HCT116 (cell line): ENCODE measurements at regions not wholly inside any gene's neighbourhood (a gene's known extent, or its start where the extent isn't known, plus 50 kb on each side); places are given as distances from the start of the nearest gene placed in this dataset.

ENCODE experiments used
- ATAC-seq: fragments of 200-7000 bp; cut with Tn5 transposase; 2 replicates; pipeline ENCODE4 v1.9.1; 2020; ENCODE audit warnings: mild to moderate bottlenecking, moderate library complexity
- BruUV-seq: library from RNA; stranded (reverse); fragments of 400-500 nt; replicated peaks from 2 replicates; lab custom pipeline; 2021; lab: Mats Ljungman, UMichigan
- CTCF ChIA-PET: fragments of 300-600 bp; sonication (Branson Sonifier 250); formaldehyde crosslinking; loops from one replicate; lab custom pipeline; 2021; ENCODE audit warnings: antibody characterized with exemption; lab: Charles Lee
- POLR2A ChIA-PET: fragments of 300-600, 350-600 bp; sonication (Branson Sonifier 250); formaldehyde crosslinking; loops from one replicate; lab custom pipeline; 2021; ENCODE audit warnings: antibody characterized with exemption; lab: Charles Lee
- RAD21 ChIA-PET, 2 experiments: fragments of 300-600 bp; sonication (Branson Sonifier 250); formaldehyde crosslinking; loops; one replicate each; lab custom pipeline; 2023; ENCODE audit warnings: low total read pairs in 2 of 2; ENCODE audit not compliant: uncharacterized antibody in 2 of 2, unreplicated experiment in 2 of 2, low non-redundant PET in 1 of 2; lab: Charles Lee
- DNase-seq: peaks from one replicate; pipeline ENCODE4 v3.0.0-alpha.2; 2010; ENCODE audit warnings: low read depth, low spot score
- H2AFZ ChIP-seq: fragments of 200-600 bp; shearing (Covaris generic), sonication (generic); 2 replicates; pipeline ENCODE4 v1.6.1; 2017; ENCODE audit warnings: low read depth, mixed run types, mixed read lengths, antibody characterized with exemption, low read length; ENCODE audit not compliant: poor library complexity, severe bottlenecking
- H3K27ac ChIP-seq: 2 replicates; pipeline ENCODE4 v1.5.1; 2012; ENCODE audit warnings: low read depth, low read length
- H3K27me3 ChIP-seq: fragments of 200-600 bp; sonication (generic); 2 replicates; pipeline ENCODE4 v1.6.1; 2016; ENCODE audit warnings: mixed run types, low read length, mixed read lengths; ENCODE audit not compliant: insufficient read depth
- H3K36me3 ChIP-seq, 2 experiments: fragments of 200-500 bp in 1 of 2; fragments of 200-600 bp in 1 of 2; sonication (Bioruptor generic) in 1 of 2; sonication (generic) in 1 of 2; 2 replicates each; pipeline versions ENCODE4 v1.5.1 to v1.6.1; 2014 to 2016; ENCODE audit warnings: low read length in 2 of 2, inconsistent platforms in 1 of 2, mixed read lengths in 1 of 2, mixed run types in 1 of 2; ENCODE audit not compliant: insufficient read depth in 2 of 2, control insufficient read depth in 1 of 2
- H3K4me1 ChIP-seq, 2 experiments: fragments of 200-600 bp in 1 of 2; sonication (generic) in 1 of 2; 2 replicates each; pipeline versions ENCODE4 v1.5.1 to v1.6.1; 2012 to 2017; ENCODE audit warnings: low read length in 2 of 2, inconsistent platforms in 1 of 2, mild to moderate bottlenecking in 1 of 2, mixed read lengths in 1 of 2, mixed run types in 1 of 2, moderate library complexity in 1 of 2; ENCODE audit not compliant: insufficient read depth in 2 of 2, control insufficient read depth in 1 of 2
- H3K4me2 ChIP-seq: fragments of 200-600 bp; sonication (generic); 2 replicates; pipeline ENCODE4 v1.6.1; 2017; ENCODE audit warnings: mixed run types, low read length, mixed read lengths
- H3K4me3 ChIP-seq, 2 experiments: fragments of 200-600 bp in 1 of 2; sonication (generic) in 1 of 2; replicated peaks in 1 of 2; 2 replicates each; pipeline ENCODE4 v1.5.1; 2011 to 2016; ENCODE audit warnings: low read length in 2 of 2, control low read depth in 1 of 2, low read depth in 1 of 2, mild to moderate bottlenecking in 1 of 2, mixed read lengths in 1 of 2, mixed run types in 1 of 2
- H3K79me2 ChIP-seq: fragments of 200-600 bp; sonication (generic); 2 replicates; pipeline ENCODE4 v1.6.1; 2017; ENCODE audit warnings: mild to moderate bottlenecking, mixed run types, low read length, moderate library complexity, mixed read lengths; ENCODE audit not compliant: insufficient read depth
- H3K9ac ChIP-seq: fragments of 200-600 bp; sonication (generic); 2 replicates; pipeline ENCODE4 v1.6.1; 2016; ENCODE audit warnings: low read length, mixed read lengths
- H3K9me2 ChIP-seq: fragments of 200-600 bp; sonication (generic), shearing (Covaris generic); 2 replicates; pipeline ENCODE4 v1.6.1; 2017; ENCODE audit warnings: mixed run types, mild to moderate bottlenecking, moderate library complexity; ENCODE audit not compliant: insufficient read depth
- H3K9me3 ChIP-seq, 2 experiments: fragments of 200-500 bp in 1 of 2; fragments of 200-600 bp in 1 of 2; sonication (Bioruptor generic) in 1 of 2; sonication (generic) in 1 of 2; 2 replicates each; pipeline ENCODE4 v1.6.1; 2014 to 2017; ENCODE audit warnings: low read length in 2 of 2, mixed read lengths in 2 of 2, inconsistent platforms in 1 of 2, low read depth in 1 of 2, mild to moderate bottlenecking in 1 of 2, mixed run types in 1 of 2, moderate library complexity in 1 of 2; ENCODE audit not compliant: control insufficient read depth in 1 of 2, insufficient read depth in 1 of 2
- H4K20me1 ChIP-seq: fragments of 200-600 bp; sonication (generic), shearing (Covaris generic); 2 replicates; pipeline ENCODE4 v1.6.1; 2017; ENCODE audit warnings: mixed run types, mild to moderate bottlenecking, moderate library complexity; ENCODE audit not compliant: insufficient read depth
- EZH2phosphoT487 ChIP-seq: fragments of 200-600 bp; IDR thresholded peaks from 2 replicates; pipeline ENCODE4 v1.6.1; 2018; ENCODE audit warnings: antibody characterized with exemption, borderline replicate concordance
- POLR2A ChIP-seq: IDR thresholded peaks from 2 replicates; pipeline ENCODE4 v1.7.0; 2011; ENCODE audit warnings: borderline replicate concordance; ENCODE audit not compliant: insufficient read depth, insufficient read length; ENCODE audit errors: extremely low read depth
- TCF7L2 ChIP-seq: IDR thresholded peaks from 2 replicates; pipeline ENCODE4 v1.7.0; 2011; ENCODE audit warnings: borderline replicate concordance, inconsistent platforms; ENCODE audit not compliant: insufficient read depth, insufficient read length; ENCODE audit errors: extremely low read depth
- YY1 ChIP-seq: IDR thresholded peaks from 2 replicates; pipeline ENCODE4 v1.6.1; 2011; ENCODE audit warnings: low read length, low read depth, moderate library complexity, mild to moderate bottlenecking; ENCODE audit not compliant: insufficient replicate concordance; ENCODE audit errors: extremely low read depth
- ZFX ChIP-seq: fragments of 450-650 bp; IDR thresholded peaks from 2 replicates; pipeline ENCODE4 v1.6.1; 2017
- intact Hi-C: fragments of 100-400 bp; cut with micrococcal nuclease; formaldehyde crosslinking; loops from 2 replicates; pipeline ENCODE4 v1.10.0; 2022
- TF ChIP-seq, protein P1 (sequence below): IDR thresholded peaks from 2 replicates; pipeline ENCODE4 v1.6.1; 2011; ENCODE audit warnings: mild to moderate bottlenecking, low read length, moderate library complexity; ENCODE audit not compliant: insufficient replicate concordance; ENCODE audit errors: extremely low read depth
- TF ChIP-seq, protein P2 (sequence below): IDR thresholded peaks from 2 replicates; pipeline ENCODE4 v1.6.1; 2012

DNA sequence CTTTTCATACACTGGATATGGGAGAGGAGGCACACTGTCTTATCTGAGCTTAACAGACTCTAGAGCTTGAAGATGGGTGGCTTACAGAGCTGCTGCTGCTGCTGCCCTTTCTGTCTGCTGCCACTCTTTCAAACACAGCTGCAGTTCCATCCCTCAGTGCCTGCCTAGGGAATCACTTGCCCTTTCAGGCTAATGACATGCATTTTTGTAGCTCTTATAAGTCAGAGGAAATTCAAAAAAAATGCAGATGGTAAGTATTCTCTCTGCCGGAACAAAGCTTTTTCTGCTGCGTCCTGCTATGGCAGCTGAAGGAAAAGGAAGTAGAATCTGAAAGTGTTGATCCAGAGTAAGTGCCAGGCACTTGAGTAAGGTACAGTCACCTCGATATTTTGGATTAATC lies 460.4 kb upstream of the DIAPH2 start:
- DNase-seq (no peak), ATAC-seq (no peak)
- Histone ChIP-seq H3K4me3 (no peak overlapping the region), H3K27ac (no peak overlapping the region), H4K20me1 (no peaks in the 10 kb centered on the region), H3K27me3 (no peaks in the 10 kb centered on the region), H2AFZ (no peak overlapping the region), H3K4me1 (no peaks in the 10 kb centered on the region), H3K79me2 (no peaks in the 10 kb centered on the region), H3K9ac (no peak overlapping the region), H3K36me3 (no peaks in the 10 kb centered on the region), H3K4me2 (no peak overlapping the region), H3K9me2 (no peaks in the 10 kb centered on the region), H3K9me3 (no peaks in the 10 kb centered on the region)
- intact Hi-C loops: no loop called here
- POLR2A ChIA-PET: no interaction called here
- no peak for TF ChIP-seq YY1
- no peak for TF ChIP-seq TCF7L2
- RAD21 ChIA-PET: no interaction called here
- CTCF ChIA-PET: no interaction called here
- BruUV-seq: no TSS peak

DNA sequence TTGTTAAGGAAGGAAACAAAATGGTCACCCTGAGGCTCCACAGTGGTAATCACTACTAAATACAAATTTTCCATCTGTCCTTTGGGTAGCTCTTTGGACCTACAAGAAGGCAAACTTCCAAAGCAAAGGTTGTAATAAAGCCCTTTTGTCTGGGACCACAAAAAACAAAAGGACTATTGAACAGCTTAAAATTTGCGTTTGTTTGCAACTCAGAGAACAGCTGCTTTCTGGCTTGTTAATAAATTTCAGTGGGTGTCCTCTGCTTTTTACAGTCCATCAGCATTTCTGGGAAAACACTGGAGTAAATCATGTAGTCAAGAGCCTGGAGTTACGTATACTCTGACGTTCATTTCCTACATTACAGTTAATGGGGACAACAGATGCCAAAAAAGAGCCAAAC lies 439.7 kb upstream of the DIAPH2 start:
- Histone ChIP-seq H3K79me2 (no peaks in the 10 kb centered on the region), H3K27me3 (no peaks in the 10 kb centered on the region), H2AFZ (no peak overlapping the region), H3K36me3 (no peaks in the 10 kb centered on the region), H4K20me1 (no peaks in the 10 kb centered on the region), H3K9me3 (no peaks in the 10 kb centered on the region), H3K27ac (no peak overlapping the region), H3K4me3 (no peak overlapping the region), H3K9me2 (no peaks in the 10 kb centered on the region), H3K4me1 (no peaks in the 10 kb centered on the region), H3K9ac (no peak overlapping the region), H3K4me2 (no peak overlapping the region)
- intact Hi-C loops: no loop called here
- DNase-seq: no peak
- BruUV-seq: no TSS peak
- no peak for ATAC-seq
- CTCF ChIA-PET: no interaction called here
- TF ChIP-seq ZFX (no peak), EZH2phosphoT487 (no peak), POLR2A (no peak)
- TF ChIP-seq, protein P1, sequence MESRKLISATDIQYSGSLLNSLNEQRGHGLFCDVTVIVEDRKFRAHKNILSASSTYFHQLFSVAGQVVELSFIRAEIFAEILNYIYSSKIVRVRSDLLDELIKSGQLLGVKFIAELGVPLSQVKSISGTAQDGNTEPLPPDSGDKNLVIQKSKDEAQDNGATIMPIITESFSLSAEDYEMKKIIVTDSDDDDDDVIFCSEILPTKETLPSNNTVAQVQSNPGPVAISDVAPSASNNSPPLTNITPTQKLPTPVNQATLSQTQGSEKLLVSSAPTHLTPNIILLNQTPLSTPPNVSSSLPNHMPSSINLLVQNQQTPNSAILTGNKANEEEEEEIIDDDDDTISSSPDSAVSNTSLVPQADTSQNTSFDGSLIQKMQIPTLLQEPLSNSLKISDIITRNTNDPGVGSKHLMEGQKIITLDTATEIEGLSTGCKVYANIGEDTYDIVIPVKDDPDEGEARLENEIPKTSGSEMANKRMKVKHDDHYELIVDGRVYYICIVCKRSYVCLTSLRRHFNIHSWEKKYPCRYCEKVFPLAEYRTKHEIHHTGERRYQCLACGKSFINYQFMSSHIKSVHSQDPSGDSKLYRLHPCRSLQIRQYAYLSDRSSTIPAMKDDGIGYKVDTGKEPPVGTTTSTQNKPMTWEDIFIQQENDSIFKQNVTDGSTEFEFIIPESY: no peak
- TF ChIP-seq, protein P2, sequence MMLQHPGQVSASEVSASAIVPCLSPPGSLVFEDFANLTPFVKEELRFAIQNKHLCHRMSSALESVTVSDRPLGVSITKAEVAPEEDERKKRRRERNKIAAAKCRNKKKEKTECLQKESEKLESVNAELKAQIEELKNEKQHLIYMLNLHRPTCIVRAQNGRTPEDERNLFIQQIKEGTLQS: no peak
- RAD21 ChIA-PET: no interaction called here
- POLR2A ChIA-PET: no interaction called here
